ENCODE measurements at regions not wholly inside any gene's neighbourhood (a gene's known extent, or its start where the extent isn't known, plus 50 kb on each side); places are given as distances from the start of the nearest gene placed in this dataset.

DNA sequence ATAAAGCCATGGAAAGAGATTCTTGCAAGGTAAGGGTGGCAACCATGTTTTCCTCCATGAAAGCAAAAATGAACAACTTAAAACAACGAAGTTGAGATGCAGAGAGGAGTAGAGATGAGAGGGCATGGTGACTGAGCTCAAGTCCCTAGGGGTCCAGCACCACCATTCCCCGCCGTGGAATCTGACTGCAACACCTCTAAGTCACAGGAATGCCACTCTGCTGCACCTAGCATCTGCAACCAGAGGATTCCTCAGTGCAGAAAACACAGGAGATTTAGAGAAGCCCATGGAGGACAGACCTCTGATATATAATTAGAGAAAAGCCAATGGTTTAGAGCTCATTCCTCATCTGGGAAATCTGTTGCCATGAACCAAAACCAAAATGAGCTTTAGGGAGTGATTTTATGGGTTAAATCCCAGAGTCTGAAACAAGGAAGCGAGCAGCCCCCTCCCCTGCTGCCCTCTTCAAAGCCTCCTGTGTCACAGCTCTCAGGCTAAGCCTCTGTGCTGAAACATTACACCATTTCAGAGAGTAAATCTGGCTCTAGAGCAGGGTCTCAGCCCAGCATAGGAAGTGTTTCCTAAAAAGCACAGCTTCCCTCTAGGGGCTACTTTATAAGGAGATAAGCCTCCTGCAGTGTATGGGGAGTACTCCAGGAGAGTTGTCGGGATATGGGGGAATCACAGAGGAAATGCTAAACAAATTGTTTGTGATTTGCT, 1043.6 kb downstream of the UQCRFS1 start:
- no peak for TF ChIP-seq POLR2A (IDR thresholded peaks at IDR 0.05)
- TF ChIP-seq, protein P1, sequence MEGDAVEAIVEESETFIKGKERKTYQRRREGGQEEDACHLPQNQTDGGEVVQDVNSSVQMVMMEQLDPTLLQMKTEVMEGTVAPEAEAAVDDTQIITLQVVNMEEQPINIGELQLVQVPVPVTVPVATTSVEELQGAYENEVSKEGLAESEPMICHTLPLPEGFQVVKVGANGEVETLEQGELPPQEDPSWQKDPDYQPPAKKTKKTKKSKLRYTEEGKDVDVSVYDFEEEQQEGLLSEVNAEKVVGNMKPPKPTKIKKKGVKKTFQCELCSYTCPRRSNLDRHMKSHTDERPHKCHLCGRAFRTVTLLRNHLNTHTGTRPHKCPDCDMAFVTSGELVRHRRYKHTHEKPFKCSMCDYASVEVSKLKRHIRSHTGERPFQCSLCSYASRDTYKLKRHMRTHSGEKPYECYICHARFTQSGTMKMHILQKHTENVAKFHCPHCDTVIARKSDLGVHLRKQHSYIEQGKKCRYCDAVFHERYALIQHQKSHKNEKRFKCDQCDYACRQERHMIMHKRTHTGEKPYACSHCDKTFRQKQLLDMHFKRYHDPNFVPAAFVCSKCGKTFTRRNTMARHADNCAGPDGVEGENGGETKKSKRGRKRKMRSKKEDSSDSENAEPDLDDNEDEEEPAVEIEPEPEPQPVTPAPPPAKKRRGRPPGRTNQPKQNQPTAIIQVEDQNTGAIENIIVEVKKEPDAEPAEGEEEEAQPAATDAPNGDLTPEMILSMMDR (IDR thresholded peaks at IDR 0.05) = no peak
